ENCODE measurements at regions not wholly inside any gene's neighbourhood (a gene's known extent, or its start where the extent isn't known, plus 50 kb on each side); places are given as distances from the start of the nearest gene placed in this dataset.

GRCh38 chr3:63762934-63763550 is 56.1 kb upstream of the C3orf49 start:
- CTCF ChIA-PET, result interaction anchor here (0.6 kb wide), 1 partner anchor 461 kb away, joined by 3 read pairs; no protein-coding TSS in a partner anchor
- POLR2A ChIA-PET, result no interaction called here
- no peak for TF ChIP-seq SP1 (IDR thresholded peaks at IDR 0.05)
- TF ChIP-seq FOXK2 (IDR thresholded peaks at IDR 0.05), result no peak
- TF ChIP-seq FOXM1 (IDR thresholded peaks at IDR 0.05; ENCODE audit: borderline replicate concordance), result no peak
- TF ChIP-seq LEF1 (IDR thresholded peaks at IDR 0.05; ENCODE audit: borderline replicate concordance), result no peak
- TF ChIP-seq CTBP1 (IDR thresholded peaks at IDR 0.05; ENCODE audit: borderline replicate concordance), result no peak
- TF ChIP-seq ELF4 (IDR thresholded peaks at IDR 0.05), result no peak
- TF ChIP-seq, protein P1, sequence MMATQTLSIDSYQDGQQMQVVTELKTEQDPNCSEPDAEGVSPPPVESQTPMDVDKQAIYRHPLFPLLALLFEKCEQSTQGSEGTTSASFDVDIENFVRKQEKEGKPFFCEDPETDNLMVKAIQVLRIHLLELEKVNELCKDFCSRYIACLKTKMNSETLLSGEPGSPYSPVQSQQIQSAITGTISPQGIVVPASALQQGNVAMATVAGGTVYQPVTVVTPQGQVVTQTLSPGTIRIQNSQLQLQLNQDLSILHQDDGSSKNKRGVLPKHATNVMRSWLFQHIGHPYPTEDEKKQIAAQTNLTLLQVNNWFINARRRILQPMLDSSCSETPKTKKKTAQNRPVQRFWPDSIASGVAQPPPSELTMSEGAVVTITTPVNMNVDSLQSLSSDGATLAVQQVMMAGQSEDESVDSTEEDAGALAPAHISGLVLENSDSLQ (IDR thresholded peaks at IDR 0.05), result no peak
- no peak for TF ChIP-seq TARDBP (IDR thresholded peaks at IDR 0.05)
- TF ChIP-seq BHLHE40 (IDR thresholded peaks at IDR 0.05; ENCODE audit: borderline replicate concordance), result no peak
- TF ChIP-seq ZNF384 (IDR thresholded peaks at IDR 0.05), result no peak
- TF ChIP-seq HDGF (IDR thresholded peaks at IDR 0.05; ENCODE audit: borderline replicate concordance), result no peak
- TF ChIP-seq FOXA1 (IDR thresholded peaks at IDR 0.05), result no peak
- TF ChIP-seq SUZ12 (IDR thresholded peaks at IDR 0.05), result no peak
- TF ChIP-seq ARNT (IDR thresholded peaks at IDR 0.05), result no peak
- TF ChIP-seq NFRKB (IDR thresholded peaks at IDR 0.05), result no peak
- TF ChIP-seq L3MBTL2 (conservative IDR thresholded peaks at IDR 0.05), result no peak
- DNase-seq (ENCODE audit: extremely low spot score), result no peak

GRCh38 chr3:63764511-63764910 is 54.6 kb upstream of the C3orf49 start:
- ChIA-PET CTCF (no interaction called here), POLR2A (no interaction called here)
- no peak for TF ChIP-seq HDGF (IDR thresholded peaks at IDR 0.05; ENCODE audit: borderline replicate concordance)
- TF ChIP-seq SUZ12 (IDR thresholded peaks at IDR 0.05), result no peak
- TF ChIP-seq L3MBTL2 (conservative IDR thresholded peaks at IDR 0.05), result no peak
- TF ChIP-seq, protein P1 (IDR thresholded peaks at IDR 0.05), result no peak
- no peak for TF ChIP-seq NFRKB (IDR thresholded peaks at IDR 0.05)
- TF ChIP-seq CTBP1 (IDR thresholded peaks at IDR 0.05; ENCODE audit: borderline replicate concordance), result no peak
- TF ChIP-seq FOXA1 (IDR thresholded peaks at IDR 0.05), result no peak
- no peak for TF ChIP-seq ELF4 (IDR thresholded peaks at IDR 0.05)
- no peak for TF ChIP-seq SP1 (IDR thresholded peaks at IDR 0.05)
- no peak for TF ChIP-seq ARNT (IDR thresholded peaks at IDR 0.05)
- no peak for TF ChIP-seq TARDBP (IDR thresholded peaks at IDR 0.05)
- TF ChIP-seq ZNF384 (IDR thresholded peaks at IDR 0.05), result no peak
- DNase-seq (ENCODE audit: extremely low spot score), result no peak

GRCh38 chr3:63766261-63766660 is 52.8 kb upstream of the C3orf49 start:
- POLR2A ChIA-PET, result no interaction called here
- CTCF ChIA-PET, result no interaction called here
- no peak for TF ChIP-seq NFRKB (IDR thresholded peaks at IDR 0.05)
- TF ChIP-seq HDGF (IDR thresholded peaks at IDR 0.05; ENCODE audit: borderline replicate concordance), result no peak
- TF ChIP-seq L3MBTL2 (conservative IDR thresholded peaks at IDR 0.05), result no peak
- no peak for TF ChIP-seq BHLHE40 (IDR thresholded peaks at IDR 0.05; ENCODE audit: borderline replicate concordance)
- no peak for TF ChIP-seq LEF1 (IDR thresholded peaks at IDR 0.05; ENCODE audit: borderline replicate concordance)
- no peak for TF ChIP-seq ARNT (IDR thresholded peaks at IDR 0.05)
- TF ChIP-seq TARDBP (IDR thresholded peaks at IDR 0.05), result no peak
- TF ChIP-seq ZNF384 (IDR thresholded peaks at IDR 0.05), result no peak

GRCh38 chr3:63768386-63768785 is 50.7 kb upstream of the C3orf49 start:
- no peak for DNase-seq (ENCODE audit: extremely low spot score)
- TF ChIP-seq LEF1 (IDR thresholded peaks at IDR 0.05; ENCODE audit: borderline replicate concordance) (no peak), FOXK2 (IDR thresholded peaks at IDR 0.05) (no peak), SP1 (IDR thresholded peaks at IDR 0.05) (no peak), ELF4 (IDR thresholded peaks at IDR 0.05) (no peak), L3MBTL2 (conservative IDR thresholded peaks at IDR 0.05) (no peak), TARDBP (IDR thresholded peaks at IDR 0.05) (no peak), NFRKB (IDR thresholded peaks at IDR 0.05) (no peak), FOXM1 (IDR thresholded peaks at IDR 0.05; ENCODE audit: borderline replicate concordance) (no peak), FOXA1 (IDR thresholded peaks at IDR 0.05) (no peak), CTBP1 (IDR thresholded peaks at IDR 0.05; ENCODE audit: borderline replicate concordance) (no peak), BHLHE40 (IDR thresholded peaks at IDR 0.05; ENCODE audit: borderline replicate concordance) (no peak)
- TF ChIP-seq, protein P1 (IDR thresholded peaks at IDR 0.05), result no peak
- ChIA-PET POLR2A (no interaction called here), CTCF (no interaction called here)

More at GRCh38 chr3:63766261-63766660, 52.8 kb upstream of the C3orf49 start:
- DNase-seq (ENCODE audit: extremely low spot score), result no peak

- ChIA-PET CTCF (no interaction called here), POLR2A (no interaction called here)
- no peak for TF ChIP-seq CTBP1 (IDR thresholded peaks at IDR 0.05; ENCODE audit: borderline replicate concordance)
- TF ChIP-seq, protein P1 (IDR thresholded peaks at IDR 0.05), result no peak
- no peak for TF ChIP-seq FOXK2 (IDR thresholded peaks at IDR 0.05)
- TF ChIP-seq BHLHE40 (IDR thresholded peaks at IDR 0.05; ENCODE audit: borderline replicate concordance), result no peak
- no peak for TF ChIP-seq FOXA1 (IDR thresholded peaks at IDR 0.05)
- TF ChIP-seq LEF1 (IDR thresholded peaks at IDR 0.05; ENCODE audit: borderline replicate concordance), result no peak
- TF ChIP-seq SUZ12 (IDR thresholded peaks at IDR 0.05), result no peak
- TF ChIP-seq ZNF384 (IDR thresholded peaks at IDR 0.05), result no peak
- DNase-seq (ENCODE audit: extremely low spot score), result no peak
Observed at GRCh38 chr3:63768888-63769287, 50.2 kb upstream of the C3orf49 start.

Data from HEK293T (cell line).